GM23248 (cell line): ENCODE measurements at regions not wholly inside any gene's neighbourhood (a gene's known extent, or its start where the extent isn't known, plus 50 kb on each side); places are given as distances from the start of the nearest gene placed in this dataset.

ENCODE experiments used
- EZH2 ChIP-seq: fragments of 200-600 bp; sonication (generic); IDR thresholded peaks from 2 replicates; pipeline ENCODE4 v1.6.1; 2018; ENCODE audit warnings: antibody characterized with exemption, mild to moderate bottlenecking; ENCODE audit not compliant: insufficient read depth, poor library complexity, severe bottlenecking
- EZH2phosphoT487 ChIP-seq: fragments of 200-600 bp; sonication (generic); IDR thresholded peaks from 2 replicates; pipeline ENCODE4 v1.6.1; 2018; ENCODE audit warnings: antibody characterized with exemption, moderate library complexity, mild to moderate bottlenecking, low read depth; ENCODE audit not compliant: insufficient read depth

- TF ChIP-seq EZH2: no peak
- TF ChIP-seq EZH2phosphoT487: no peak
These were observed 369.4 kb downstream of the GALC start for GRCh38 chr14:87623616-87624015.
